Neural progenitor cell (in vitro differentiated cells): ENCODE measurements at regions not wholly inside any gene's neighbourhood (a gene's known extent, or its start where the extent isn't known, plus 50 kb on each side); places are given as distances from the start of the nearest gene placed in this dataset.

ENCODE experiments used
- CTCF ChIP-seq: fragments of 200-600 bp; sonication (generic); IDR thresholded peaks from 2 replicates; pipeline ENCODE4 v1.5.1; 2017; ENCODE audit warnings: antibody characterized with exemption, mild to moderate bottlenecking
- EZH2 ChIP-seq: fragments of 200-600 bp; sonication (generic); IDR thresholded peaks from 2 replicates; pipeline ENCODE4 v1.6.1; 2017; ENCODE audit warnings: antibody characterized with exemption, mild to moderate bottlenecking, moderate library complexity

GRCh38 chr1:94319319-94320102 lies 82.1 kb upstream of the ARHGAP29 start:
- no peak for TF ChIP-seq EZH2
- TF ChIP-seq CTCF = no peak
